Effector memory CD8-positive, alpha-beta T cell (primary cell): ENCODE measurements at regions not wholly inside any gene's neighbourhood (a gene's known extent, or its start where the extent isn't known, plus 50 kb on each side); places are given as distances from the start of the nearest gene placed in this dataset.

Source experiments
- ATAC-seq: fragments of 150-1000 bp; cut with Tn5 transposase; replicated peaks from 2 replicates; pipeline ENCODE4 v1.10.0; 2021; ENCODE audit warnings: mild to moderate bottlenecking, moderate library complexity
- DNase-seq, 3 experiments: peaks; one replicate each; pipeline ENCODE4 v3.0.0; 2021
- H3K27ac Mint-ChIP-seq, 2 donors: one replicate each; pipeline ENCODE4 v1.8.0; 2022; ENCODE audit warnings: mild to moderate bottlenecking in 2 of 2, mixed read lengths in 2 of 2, moderate library complexity in 2 of 2
- H3K27me3 Mint-ChIP-seq, 2 donors: one replicate each; pipeline ENCODE4 v1.8.0; 2022; ENCODE audit warnings: mixed read lengths in 2 of 2
- H3K36me3 Mint-ChIP-seq: one replicate; pipeline ENCODE4 v1.8.0; 2022; ENCODE audit warnings: mild to moderate bottlenecking, moderate library complexity, mixed read lengths; ENCODE audit not compliant: insufficient read depth
- H3K4me1 Mint-ChIP-seq, 2 donors: one replicate each; pipeline ENCODE4 v1.8.0; 2022; ENCODE audit warnings: low read depth in 2 of 2, mixed read lengths in 2 of 2
- H3K4me3 Mint-ChIP-seq, 2 donors: one replicate each; pipeline ENCODE4 v1.8.0; 2022; ENCODE audit warnings: mild to moderate bottlenecking in 2 of 2, mixed read lengths in 2 of 2, moderate library complexity in 2 of 2
- H3K9me3 Mint-ChIP-seq, 2 donors: one replicate each; pipeline ENCODE4 v1.8.0; 2022; ENCODE audit warnings: mixed read lengths in 2 of 2

DNA sequence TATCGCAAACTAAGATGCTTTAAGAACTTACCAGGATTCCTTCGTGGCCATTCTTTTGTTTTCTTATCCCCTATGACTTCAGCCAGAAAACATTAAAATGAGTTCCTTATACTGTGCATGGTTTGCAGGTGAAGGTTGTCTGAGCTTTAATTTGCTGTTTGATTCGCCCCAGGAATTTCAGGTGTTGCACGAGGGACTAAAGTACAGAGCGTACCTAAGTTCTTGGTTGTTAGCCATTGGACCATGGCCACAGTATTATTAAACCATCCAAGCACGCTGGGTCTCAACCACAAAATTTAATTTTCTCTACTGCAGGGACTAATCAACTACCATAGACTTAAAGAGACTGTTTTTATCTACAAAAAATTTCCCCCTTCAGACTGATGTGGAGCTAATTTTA lies 208.4 kb upstream of the MPDZ start:
- Mint-ChIP-seq H3K4me1 (no peaks in the 10 kb centered on the region), H3K36me3 (no peaks in the 10 kb centered on the region), H3K27me3 (no peaks in the 10 kb centered on the region), H3K4me3 (no peak overlapping the region), H3K9me3 (peaks cover 0 to 4% of the 10 kb centered on the region in 2 donors), H3K27ac (no peak overlapping the region)
- ATAC-seq (no peak), DNase-seq (no peak)

DNA sequence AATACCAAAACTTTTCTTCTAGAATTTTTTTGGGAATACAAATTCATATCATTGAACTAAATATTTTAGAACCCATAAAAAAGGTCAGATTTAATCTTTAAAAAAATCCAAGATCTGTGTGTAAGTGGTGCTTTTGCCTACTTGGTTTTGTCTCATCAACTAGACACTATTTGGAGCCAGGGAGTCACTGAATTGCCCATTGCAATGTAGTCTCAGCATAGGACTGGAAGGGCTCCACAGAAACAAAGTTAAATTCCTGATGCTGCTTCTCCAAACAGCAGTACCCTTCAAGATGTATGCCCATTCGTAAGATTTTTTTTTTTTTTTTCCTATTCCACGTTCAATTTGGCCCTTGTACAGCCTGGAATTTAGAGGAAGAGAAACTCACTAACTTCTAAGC lies 208.0 kb upstream of the MPDZ start:
- ATAC-seq (no peak), DNase-seq (no peak)
- Mint-ChIP-seq H3K27ac (no peak overlapping the region), H3K4me1 (no peaks in the 10 kb centered on the region), H3K27me3 (no peaks in the 10 kb centered on the region), H3K9me3 (peaks cover 0 to 6% of the 10 kb centered on the region in 2 donors), H3K36me3 (no peaks in the 10 kb centered on the region), H3K4me3 (no peak overlapping the region)

DNA sequence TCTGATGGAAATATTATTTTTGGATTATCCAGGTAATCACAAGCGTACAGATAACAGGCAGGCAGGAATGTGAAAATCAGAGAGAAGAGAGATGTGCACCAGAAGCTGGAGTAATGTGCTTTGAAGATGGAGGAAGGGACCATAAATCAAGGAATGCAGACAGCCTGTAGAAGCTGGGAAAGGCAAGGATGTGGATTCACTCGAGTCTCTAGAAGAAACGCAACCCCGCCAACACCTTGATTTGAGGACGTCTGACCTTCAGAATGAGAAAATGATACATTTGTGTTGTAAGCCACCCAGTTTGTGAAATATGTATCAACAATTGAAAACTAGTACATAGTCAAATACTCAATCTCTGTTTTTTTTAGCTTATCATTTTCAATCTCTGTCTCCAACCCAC lies 207.6 kb upstream of the MPDZ start:
- H3K4me1 Mint-ChIP-seq: no peaks in the 10 kb centered on the region
- no peak overlapping the region for H3K27ac Mint-ChIP-seq
- ATAC-seq (no peak), DNase-seq (no peak)
- H3K9me3 Mint-ChIP-seq: peaks cover 0 to 6% of the 10 kb centered on the region in 2 donors
- no peak overlapping the region for H3K4me3 Mint-ChIP-seq
- no peaks in the 10 kb centered on the region for H3K27me3 Mint-ChIP-seq
- no peaks in the 10 kb centered on the region for H3K36me3 Mint-ChIP-seq

DNA sequence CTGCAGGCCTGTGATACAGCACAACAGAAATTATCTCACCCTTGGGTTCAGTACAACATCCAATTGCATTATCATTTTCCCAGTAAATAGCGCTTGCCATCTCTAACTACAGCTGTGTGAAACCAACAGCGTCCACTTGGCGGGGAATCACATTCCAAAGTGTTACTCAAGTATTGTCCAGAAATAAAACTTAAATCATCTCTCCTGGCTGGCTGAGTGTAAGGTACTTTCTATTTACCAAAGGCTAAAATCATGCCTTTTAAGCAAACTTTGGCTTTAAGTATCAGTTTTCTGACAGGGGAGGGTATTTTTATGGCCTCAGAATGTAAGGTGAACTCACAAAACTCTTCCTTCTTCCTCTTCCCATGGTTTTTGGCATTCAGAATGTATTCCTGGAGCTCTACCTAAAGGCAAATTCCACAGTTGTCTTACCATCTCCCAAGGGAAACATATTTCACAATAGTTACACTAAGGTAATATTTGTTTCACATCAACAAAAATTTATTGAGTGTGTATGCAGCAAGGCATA lies 205.6 kb upstream of the MPDZ start:
- Mint-ChIP-seq H3K4me1 (no peaks in the 10 kb centered on the region), H3K36me3 (no peaks in the 10 kb centered on the region), H3K27me3 (no peaks in the 10 kb centered on the region), H3K9me3 (peaks cover 0 to 10% of the 10 kb centered on the region in 2 donors), H3K27ac (no peak overlapping the region), H3K4me3 (no peak overlapping the region)
- ATAC-seq: no peak
- DNase-seq: no peak

DNA sequence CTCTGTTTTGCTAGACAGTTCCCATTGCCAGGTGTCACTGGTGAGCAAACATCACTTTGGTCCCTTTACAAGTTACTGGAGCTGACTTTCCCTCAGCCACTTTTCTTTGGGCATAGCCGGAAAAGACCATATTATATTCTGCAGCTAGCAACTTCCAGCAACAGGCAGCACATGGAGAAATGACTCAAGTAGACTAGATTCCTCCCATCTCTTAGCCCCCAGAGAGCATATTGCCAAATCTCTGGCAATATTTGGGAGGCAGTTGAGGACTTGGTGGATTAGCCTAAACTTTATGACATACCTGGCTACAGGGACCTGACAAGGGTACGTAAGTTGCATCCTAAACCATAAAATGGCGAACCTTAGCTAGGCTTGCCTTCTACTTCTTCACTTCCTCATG lies 204.7 kb upstream of the MPDZ start:
- Mint-ChIP-seq H3K27me3 (no peaks in the 10 kb centered on the region), H3K4me3 (no peak overlapping the region), H3K4me1 (no peaks in the 10 kb centered on the region), H3K36me3 (no peaks in the 10 kb centered on the region), H3K27ac (no peak overlapping the region), H3K9me3 (peaks cover 0 to 10% of the 10 kb centered on the region in 2 donors)
- DNase-seq: no peak
- no peak for ATAC-seq

DNA sequence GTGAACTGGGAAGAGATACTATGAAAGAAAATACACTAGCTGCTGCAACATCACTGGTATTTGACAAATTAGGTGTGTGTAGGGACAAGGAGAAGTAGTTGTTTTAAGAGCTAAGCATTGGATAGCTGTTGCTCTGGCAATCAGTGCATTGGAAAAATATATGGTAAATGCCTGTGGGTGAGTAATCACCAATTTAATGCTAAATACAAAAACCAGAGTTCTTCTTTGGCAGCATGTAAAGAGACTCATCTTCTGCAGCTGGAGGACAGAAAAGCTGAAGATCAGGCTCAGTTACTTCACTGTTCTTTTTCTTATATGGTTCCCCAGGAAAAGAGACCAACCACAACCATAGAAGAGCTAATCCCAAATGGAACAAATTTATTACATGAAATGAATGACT lies 201.8 kb upstream of the MPDZ start:
- H3K4me1 Mint-ChIP-seq: no peaks in the 10 kb centered on the region
- H3K4me3 Mint-ChIP-seq: no peak overlapping the region

DNA sequence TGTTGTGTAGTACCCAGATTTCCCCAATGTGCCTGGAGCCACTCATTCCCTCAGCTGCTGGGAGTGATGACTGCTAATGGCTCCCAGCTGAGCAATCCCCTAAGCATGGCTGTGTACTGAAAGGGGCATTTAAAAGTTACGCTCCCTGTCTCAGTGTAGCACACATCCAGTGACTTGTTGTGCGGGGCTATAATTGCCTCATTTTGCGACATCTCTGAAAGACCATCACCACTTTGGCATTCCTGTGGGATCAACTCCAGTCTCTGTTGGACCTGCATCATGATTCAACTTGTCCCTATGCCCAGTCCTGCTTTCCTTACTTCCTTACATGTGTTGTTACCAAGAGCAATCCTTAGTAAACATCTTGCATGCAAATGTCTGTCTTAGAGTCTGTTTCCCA lies 201.2 kb upstream of the MPDZ start:
- no peak for DNase-seq
- Mint-ChIP-seq H3K9me3 (peaks cover 8 to 17% of the 10 kb centered on the region in 2 donors), H3K36me3 (no peaks in the 10 kb centered on the region), H3K27me3 (no peaks in the 10 kb centered on the region), H3K4me1 (no peaks in the 10 kb centered on the region), H3K4me3 (no peak overlapping the region), H3K27ac (no peak overlapping the region)
- no peak for ATAC-seq

More for the DNA sequence above, 201.8 kb upstream of the MPDZ start:
- Mint-ChIP-seq H3K9me3 (peaks cover 8 to 14% of the 10 kb centered on the region in 2 donors), H3K36me3 (no peaks in the 10 kb centered on the region), H3K27me3 (no peaks in the 10 kb centered on the region), H3K27ac (no peak overlapping the region)
- no peak for ATAC-seq
- DNase-seq: no peak

DNA sequence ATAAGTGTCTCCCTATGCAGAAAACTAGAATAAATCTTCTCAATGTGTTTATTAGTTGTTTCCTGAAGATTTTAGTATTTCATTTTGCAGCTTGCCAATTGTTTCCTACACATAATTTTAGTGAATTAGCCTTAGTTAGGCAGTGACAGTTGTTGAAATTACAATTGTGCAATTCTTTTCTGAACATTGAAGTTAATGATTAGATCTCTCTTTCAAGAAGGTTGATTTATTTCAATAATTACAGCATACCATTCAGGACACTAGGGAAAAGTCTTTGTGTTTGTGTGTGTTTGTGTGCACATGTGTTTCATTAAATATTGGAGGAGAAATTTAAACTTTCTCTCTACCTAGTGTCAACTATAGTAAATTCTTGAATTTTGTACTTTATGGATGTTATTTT lies 199.6 kb upstream of the MPDZ start:
- Mint-ChIP-seq H3K27ac (no peak overlapping the region), H3K4me3 (no peak overlapping the region), H3K36me3 (no peaks in the 10 kb centered on the region), H3K4me1 (no peaks in the 10 kb centered on the region), H3K9me3 (peaks cover 8 to 21% of the 10 kb centered on the region in 2 donors), H3K27me3 (no peaks in the 10 kb centered on the region)
- DNase-seq (no peak), ATAC-seq (no peak)

DNA sequence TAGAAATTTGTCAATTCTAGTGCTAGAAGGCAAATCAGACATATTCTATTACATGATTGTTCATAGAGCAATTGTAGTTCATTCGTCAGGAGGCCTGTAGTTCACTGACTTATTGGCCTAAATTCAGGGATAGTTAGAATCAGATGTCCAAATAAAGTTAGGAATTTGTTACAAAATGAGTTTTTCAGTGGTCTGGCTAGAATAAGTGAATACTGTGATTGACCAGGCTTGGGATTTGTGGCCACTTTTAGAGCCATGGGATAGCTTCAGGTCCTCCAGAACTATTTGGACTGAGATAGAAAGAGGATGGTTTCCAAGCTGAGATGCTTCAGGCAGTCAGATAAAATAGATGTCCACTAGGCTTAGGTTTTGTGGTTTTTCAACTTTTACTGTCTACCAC lies 199.1 kb upstream of the MPDZ start:
- H3K27ac Mint-ChIP-seq: no peak overlapping the region
- no peaks in the 10 kb centered on the region for H3K4me1 Mint-ChIP-seq

DNA sequence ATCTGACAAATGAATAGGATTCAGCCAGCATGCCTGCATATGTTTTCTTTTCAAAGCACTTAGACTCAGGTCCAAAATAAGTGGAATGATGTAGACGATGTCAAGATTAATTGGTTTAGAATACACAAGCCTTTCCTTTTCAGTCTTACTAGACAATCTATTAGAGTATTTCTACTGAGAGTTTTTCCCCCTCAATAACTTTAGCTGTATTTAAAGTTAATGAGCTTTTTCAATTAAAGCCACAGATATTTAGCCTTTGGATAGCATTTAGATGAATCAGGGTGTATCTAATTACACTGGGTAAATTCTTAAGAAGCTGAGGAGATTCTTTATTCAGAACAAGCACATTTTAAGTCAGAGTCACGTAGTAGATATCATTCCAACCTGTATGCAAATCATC lies 198.7 kb upstream of the MPDZ start:
- H3K27ac Mint-ChIP-seq: no peak overlapping the region
- no peak for ATAC-seq
- no peak for DNase-seq
- no peaks in the 10 kb centered on the region for H3K27me3 Mint-ChIP-seq
- H3K4me1 Mint-ChIP-seq: no peaks in the 10 kb centered on the region
- H3K9me3 Mint-ChIP-seq: peaks cover 8 to 22% of the 10 kb centered on the region in 2 donors
- no peaks in the 10 kb centered on the region for H3K36me3 Mint-ChIP-seq
- H3K4me3 Mint-ChIP-seq: no peak overlapping the region

More for the DNA sequence above, 199.1 kb upstream of the MPDZ start:
- H3K36me3 Mint-ChIP-seq: no peaks in the 10 kb centered on the region
- no peak for DNase-seq
- no peaks in the 10 kb centered on the region for H3K27me3 Mint-ChIP-seq
- ATAC-seq: no peak
- H3K9me3 Mint-ChIP-seq: peaks cover 8 to 22% of the 10 kb centered on the region in 2 donors
- H3K4me3 Mint-ChIP-seq: no peak overlapping the region

DNA sequence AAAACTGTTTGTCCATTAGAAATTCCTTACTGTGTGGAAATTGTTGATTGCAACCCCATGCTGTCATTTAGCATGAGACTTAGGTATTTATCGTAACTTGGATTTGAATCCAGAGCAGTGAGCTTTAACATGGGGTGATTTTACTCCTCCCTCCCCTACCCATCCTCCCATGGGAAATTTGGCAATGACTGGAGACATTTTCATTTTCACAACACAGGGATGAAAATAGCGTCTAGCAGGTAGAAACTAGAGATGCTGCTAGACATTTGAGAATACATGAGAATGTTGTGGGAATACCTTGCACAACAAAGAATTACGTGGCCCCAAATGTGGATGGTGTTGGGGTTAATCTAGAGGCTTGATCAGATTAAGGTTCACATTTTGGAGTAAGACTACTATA lies 191.3 kb upstream of the MPDZ start:
- ATAC-seq (no peak), DNase-seq (no peak)
- Mint-ChIP-seq H3K36me3 (no peaks in the 10 kb centered on the region), H3K4me1 (no peaks in the 10 kb centered on the region), H3K27ac (no peak overlapping the region), H3K4me3 (no peak overlapping the region), H3K27me3 (no peaks in the 10 kb centered on the region), H3K9me3 (peaks cover 12% of the 10 kb centered on the region in 2 donors)

DNA sequence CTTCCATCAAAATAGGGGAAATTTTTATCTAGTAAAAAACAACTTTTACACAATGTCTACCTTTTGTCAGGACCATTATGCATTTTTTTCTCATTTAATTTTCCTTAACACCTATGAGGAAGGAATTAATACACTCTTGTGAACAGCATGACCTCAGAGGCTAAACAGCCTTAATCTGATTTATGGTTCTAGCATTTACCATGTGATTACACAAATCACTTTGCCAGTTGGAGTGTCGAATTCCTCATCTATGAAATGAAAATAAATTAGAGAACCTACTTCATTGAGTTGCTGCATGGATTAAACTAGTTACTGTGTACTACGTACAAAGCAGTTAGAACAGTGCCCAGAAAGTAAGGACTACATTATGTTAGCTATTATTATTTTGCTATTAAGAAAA lies 187.7 kb upstream of the MPDZ start:
- Mint-ChIP-seq H3K27ac (no peak overlapping the region), H3K9me3 (peaks cover 10 to 19% of the 10 kb centered on the region in 2 donors), H3K36me3 (no peaks in the 10 kb centered on the region), H3K27me3 (no peaks in the 10 kb centered on the region), H3K4me3 (no peak overlapping the region), H3K4me1 (no peaks in the 10 kb centered on the region)
- ATAC-seq (no peak), DNase-seq (no peak)

DNA sequence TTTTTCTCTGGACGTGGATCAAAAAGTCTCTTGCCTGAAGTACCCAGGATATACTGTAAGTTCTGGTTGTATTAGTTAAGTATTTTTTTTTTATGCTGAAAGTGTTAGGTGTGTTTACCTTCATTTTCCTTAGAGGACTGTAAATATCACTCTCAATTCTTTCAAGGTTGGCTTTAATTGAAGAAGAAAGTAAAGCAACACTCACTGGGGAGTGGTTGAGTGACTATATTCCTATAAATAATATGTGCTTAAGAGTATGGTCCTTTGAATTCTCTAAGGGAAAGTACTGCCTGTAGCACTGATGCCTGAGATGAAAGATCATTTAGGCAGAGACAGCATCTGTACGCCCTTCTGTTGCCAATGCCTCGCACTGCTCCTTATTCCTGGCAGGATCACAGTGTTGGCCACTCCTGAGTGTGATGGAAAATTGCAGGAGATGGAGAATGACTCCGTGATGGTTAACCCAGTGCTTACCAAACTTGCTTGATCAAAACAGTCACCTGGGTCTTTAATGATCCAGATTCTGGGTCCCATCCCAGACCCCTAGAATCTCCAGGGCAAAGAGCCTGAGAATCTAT lies 182.0 kb upstream of the MPDZ start:
- ATAC-seq (no peak), DNase-seq (no peak)
- no peaks in the 10 kb centered on the region for H3K36me3 Mint-ChIP-seq
- no peaks in the 10 kb centered on the region for H3K27me3 Mint-ChIP-seq
- H3K4me3 Mint-ChIP-seq: no peak overlapping the region
- H3K9me3 Mint-ChIP-seq: peaks cover 16 to 28% of the 10 kb centered on the region in 2 donors
- H3K4me1 Mint-ChIP-seq: no peaks in the 10 kb centered on the region
- no peak overlapping the region for H3K27ac Mint-ChIP-seq

DNA sequence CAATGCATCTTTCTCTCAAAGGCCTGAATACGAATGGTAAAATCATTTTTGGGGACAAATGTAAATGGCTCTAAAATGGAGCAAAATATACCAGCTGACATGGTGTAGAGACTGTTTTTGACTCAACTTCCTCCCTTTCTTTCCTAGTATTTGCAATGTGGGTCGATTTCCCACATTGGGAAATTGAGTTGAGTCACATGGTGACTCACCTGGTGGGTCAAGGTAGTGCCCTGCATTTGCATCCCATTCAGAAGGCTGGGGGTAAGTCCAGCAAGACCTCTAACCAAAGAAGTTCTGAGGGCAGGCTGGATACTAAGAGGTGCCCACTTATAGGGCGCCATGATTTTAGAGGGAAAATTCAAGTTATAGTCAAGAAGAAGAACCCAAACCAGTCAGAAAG lies 179.6 kb upstream of the MPDZ start:
- Mint-ChIP-seq H3K27ac (no peak overlapping the region), H3K4me3 (no peak overlapping the region), H3K4me1 (no peaks in the 10 kb centered on the region), H3K36me3 (no peaks in the 10 kb centered on the region), H3K27me3 (no peaks in the 10 kb centered on the region), H3K9me3 (peaks cover 10 to 28% of the 10 kb centered on the region in 2 donors)
- DNase-seq: no peak
- no peak for ATAC-seq

DNA sequence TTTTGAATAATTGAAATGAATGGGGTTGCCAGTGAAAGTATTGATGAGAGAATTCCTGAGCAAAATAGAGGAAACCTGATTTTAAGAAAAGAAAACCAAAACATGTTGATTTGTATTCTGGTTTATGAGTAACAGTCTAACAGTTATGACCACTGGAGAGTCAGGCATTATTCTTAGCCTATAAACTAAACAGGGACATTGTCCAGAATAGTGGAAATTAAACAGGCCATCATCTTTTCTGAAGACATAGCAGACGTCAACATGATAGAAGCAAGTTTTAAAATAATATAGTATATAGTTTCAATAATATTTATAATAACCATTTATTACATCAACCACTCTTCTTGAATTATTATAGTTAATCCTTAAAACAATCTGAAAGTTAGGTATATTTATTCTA lies 178.3 kb upstream of the MPDZ start:
- ATAC-seq: no peak
- no peaks in the 10 kb centered on the region for H3K36me3 Mint-ChIP-seq
- peaks cover 10 to 26% of the 10 kb centered on the region in 2 donors for H3K9me3 Mint-ChIP-seq
- no peaks in the 10 kb centered on the region for H3K4me1 Mint-ChIP-seq
- no peak overlapping the region for H3K27ac Mint-ChIP-seq
- H3K4me3 Mint-ChIP-seq: no peak overlapping the region
- H3K27me3 Mint-ChIP-seq: no peaks in the 10 kb centered on the region
- DNase-seq: no peak
